SK-N-SH (cell line): ENCODE measurements at regions not wholly inside any gene's neighbourhood (a gene's known extent, or its start where the extent isn't known, plus 50 kb on each side); places are given as distances from the start of the nearest gene placed in this dataset.

Experiments used
- CTCF ChIA-PET: fragments of 300-600, 350-600 bp; formaldehyde crosslinking; extraction: SDS; loops from one replicate; lab custom pipeline; 2021; lab: Yijun Ruan, JAX
- POLR2A ChIA-PET: fragments of 350-600 bp; sonication (Branson Sonifier 250); formaldehyde crosslinking; extraction: SDS; loops from one replicate; lab custom pipeline; 2020; ENCODE audit warnings: antibody characterized with exemption, inconsistent platforms; lab: Yijun Ruan, JAX
- DNase-seq: peaks from one replicate; pipeline ENCODE4 v3.0.0; 2012
- H2AFZ ChIP-seq: fragments of 200-600 bp; sonication (generic); 2 replicates; pipeline ENCODE4 v1.8.1; 2016; ENCODE audit warnings: antibody characterized with exemption, mild to moderate bottlenecking, low read depth
- H3F3A ChIP-seq: fragments of 200-600 bp; sonication (generic); replicated peaks from 2 replicates; pipeline ENCODE3; 2016; ENCODE audit warnings: antibody characterized with exemption, mild to moderate bottlenecking; ENCODE audit not compliant: insufficient read depth
- H3K27ac ChIP-seq, 2 experiments: fragments of 200-500 bp in 1 of 2; fragments of 200-600 bp in 1 of 2; sonication (Bioruptor generic) in 1 of 2; sonication (generic), shearing (Covaris generic) in 1 of 2; 2 replicates each; pipeline versions ENCODE4 v1.5.1 to v1.6.1; 2014 to 2016; ENCODE audit warnings: low read depth in 2 of 2, inconsistent platforms in 1 of 2, low read length in 1 of 2, mild to moderate bottlenecking in 1 of 2, mixed read lengths in 1 of 2
- H3K27me3 ChIP-seq: fragments of 200-600 bp; sonication (generic), shearing (Covaris generic); 2 replicates; pipeline ENCODE4 v1.6.1; 2016; ENCODE audit warnings: mixed run types; ENCODE audit not compliant: insufficient read depth
- H3K36me3 ChIP-seq, 2 experiments: fragments of 200-500 bp in 1 of 2; fragments of 200-600 bp in 1 of 2; sonication (Bioruptor generic) in 1 of 2; sonication (generic) in 1 of 2; replicated peaks in 1 of 2; 2 replicates each; pipeline versions ENCODE3 to v1.5.1; 2014 to 2016; ENCODE audit warnings: low read length in 1 of 2, mild to moderate bottlenecking in 1 of 2; ENCODE audit not compliant: insufficient read depth in 2 of 2, control insufficient read depth in 1 of 2
- H3K4me1 ChIP-seq, 2 experiments: fragments of 200-500 bp in 1 of 2; fragments of 200-600 bp in 1 of 2; sonication (Bioruptor generic) in 1 of 2; sonication (generic), shearing (Covaris generic) in 1 of 2; 2 replicates each; pipeline versions ENCODE4 v1.5.1 to v1.6.1; 2014 to 2016; ENCODE audit warnings: low read depth in 1 of 2, low read length in 1 of 2, mixed run types in 1 of 2; ENCODE audit not compliant: insufficient read depth in 2 of 2, control insufficient read depth in 1 of 2
- H3K4me2 ChIP-seq: fragments of 200-600 bp; sonication (generic), shearing (Covaris generic); 2 replicates; pipeline ENCODE4 v1.6.1; 2017; ENCODE audit warnings: mixed run types
- H3K4me3 ChIP-seq, 2 experiments: fragments of 200-500 bp in 1 of 2; fragments of 200-600 bp in 1 of 2; sonication (Bioruptor generic) in 1 of 2; sonication (generic), shearing (Covaris generic) in 1 of 2; 2 replicates each; pipeline versions ENCODE4 v1.5.1 to v1.8.1; 2014 to 2016; ENCODE audit warnings: low read depth in 2 of 2, inconsistent platforms in 1 of 2, low read length in 1 of 2, mild to moderate bottlenecking in 1 of 2, mixed read lengths in 1 of 2, moderate library complexity in 1 of 2
- H3K79me2 ChIP-seq: fragments of 200-600 bp; sonication (generic); 2 replicates; pipeline ENCODE4 v1.8.1; 2017; ENCODE audit warnings: mild to moderate bottlenecking; ENCODE audit not compliant: insufficient read depth
- H3K9ac ChIP-seq: fragments of 200-600 bp; sonication (generic); 2 replicates; pipeline ENCODE4 v1.6.1; 2017; ENCODE audit warnings: mixed run types
- H3K9me2 ChIP-seq: fragments of 200-600 bp; sonication (generic); 2 replicates; pipeline ENCODE4 v1.6.1; 2017; ENCODE audit warnings: mixed run types
- H3K9me3 ChIP-seq: fragments of 200-600 bp; sonication (generic); 2 replicates; pipeline ENCODE4 v1.6.1; 2017; ENCODE audit warnings: mixed run types, mild to moderate bottlenecking, moderate library complexity
- H4K20me1 ChIP-seq: fragments of 200-600 bp; sonication (generic); 2 replicates; pipeline ENCODE4 v1.6.1; 2017; ENCODE audit warnings: mild to moderate bottlenecking, mixed run types; ENCODE audit not compliant: insufficient read depth
- CTCF ChIP-seq: fragments of 200-600 bp; sonication (generic); IDR thresholded peaks from 2 replicates; pipeline ENCODE4 v1.6.1; 2017; ENCODE audit warnings: antibody characterized with exemption, mild to moderate bottlenecking, moderate library complexity
- EP300 ChIP-seq, 2 experiments: IDR thresholded peaks; 2 replicates each; pipeline versions ENCODE4 v1.4.0 to v1.6.1; 2012; ENCODE audit warnings: borderline replicate concordance in 1 of 2, low read depth in 1 of 2, low read length in 1 of 2
- EZH2phosphoT487 ChIP-seq: fragments of 200-600 bp; sonication (generic); IDR thresholded peaks from 2 replicates; pipeline ENCODE4 v1.6.1; 2017; ENCODE audit warnings: low read depth, mixed run types, mild to moderate bottlenecking, antibody characterized with exemption, moderate library complexity, borderline replicate concordance
- FOSL2 ChIP-seq: IDR thresholded peaks from 2 replicates; pipeline ENCODE4 v1.4.0; 2012; ENCODE audit warnings: low read depth, mild to moderate bottlenecking, moderate library complexity, borderline replicate concordance
- FOXM1 ChIP-seq: IDR thresholded peaks from 2 replicates; pipeline ENCODE4 v1.4.0; 2012; ENCODE audit warnings: low read depth, mild to moderate bottlenecking
- GATA2 ChIP-seq: sonication (generic); formaldehyde crosslinking; IDR thresholded peaks from 2 replicates; pipeline ENCODE4 v1.5.0; 2020; ENCODE audit warnings: mild to moderate bottlenecking, missing genetic modification reagents
- POLR2AphosphoS5 ChIP-seq: IDR thresholded peaks from 2 replicates; pipeline ENCODE4 v1.6.1; 2012; ENCODE audit warnings: low read depth, low read length
- RAD21 ChIP-seq: IDR thresholded peaks from 2 replicates; pipeline ENCODE4 v1.6.1; 2012; ENCODE audit warnings: mild to moderate bottlenecking, low read length
- RXRA ChIP-seq: IDR thresholded peaks from 2 replicates; pipeline ENCODE4 v1.4.0; 2012; ENCODE audit warnings: low read depth, mild to moderate bottlenecking, borderline replicate concordance
- WGBS: methylation state at CpG from one replicate; pipeline ENCODE4 v1.1.6; 2017; ENCODE audit warnings: low lambda C conversion rate; 5-methylcytosine and 5-hydroxymethylcytosine counted together
- TF ChIP-seq, protein P1 (sequence below): IDR thresholded peaks from 2 replicates; pipeline ENCODE4 v1.4.0; 2012; ENCODE audit warnings: low read depth

- Histone ChIP-seq H3K4me3 (no peak overlapping the region), H3K9me2 (no peaks in the 10 kb centered on the region), H3K9ac (no peak overlapping the region), H2AFZ (no peak overlapping the region), H4K20me1 (no peaks in the 10 kb centered on the region), H3K36me3 (no peaks in the 10 kb centered on the region), H3K9me3 (peaks cover 5% of the 10 kb centered on the region; the same call in 1 of the 2 replicates), H3K4me1 (no peaks in the 10 kb centered on the region; a peak in 1 of 4 replicates)
- 55% methylated on average over 4 of the region's 4 CpGs for WGBS
- no peak for DNase-seq
- POLR2A ChIA-PET, result no interaction called here
- TF ChIP-seq FOSL2, result no peak
- no peak for TF ChIP-seq FOXM1
- no peak for TF ChIP-seq EZH2phosphoT487
- TF ChIP-seq POLR2AphosphoS5, result no peak
- TF ChIP-seq EP300 (IDR thresholded peaks at IDR 0.05; ENCODE audit: borderline replicate concordance in 1 of 2, low read depth in 1 of 2, low read length in 1 of 2), result no peak
- TF ChIP-seq, all 33 proteins: peak for 0
- no peaks in the 10 kb centered on the region for H3K27me3 ChIP-seq
- CTCF ChIA-PET, result no interaction called here
- H3K27ac ChIP-seq, result no peak overlapping the region
- H3K4me2 ChIP-seq, result no peak overlapping the region
- H3F3A ChIP-seq, result peaks cover 3% of the 10 kb centered on the region
- no peaks in the 10 kb centered on the region for H3K79me2 ChIP-seq
Observed at GRCh38 chr5:34541067-34541466, 115.1 kb upstream of the RAI14 start.

DNA sequence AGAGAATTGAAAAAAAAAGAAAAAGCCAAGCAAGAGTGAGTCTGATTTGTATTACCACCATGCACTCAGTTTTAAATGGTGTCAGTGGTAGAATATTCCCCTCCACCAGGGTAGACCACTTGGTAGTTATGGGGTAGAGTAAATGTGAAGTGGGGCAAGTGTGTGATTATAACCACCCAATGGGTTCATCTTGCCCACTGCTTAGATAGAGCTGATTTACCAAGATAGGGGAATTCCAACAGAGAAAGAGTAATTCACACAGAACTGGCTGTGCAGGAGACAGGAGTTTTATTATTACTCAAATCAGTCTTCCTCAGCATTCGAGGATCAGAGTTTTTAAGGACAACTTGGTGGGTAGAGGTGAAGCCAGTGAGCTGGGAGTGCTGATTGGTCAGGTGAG, 113.3 kb upstream of the RAI14 start:
- DNase-seq, result no peak
- no peak overlapping the region for H2AFZ ChIP-seq
- no peaks in the 10 kb centered on the region for H3K9me2 ChIP-seq
- H3K4me1 ChIP-seq, result no peaks in the 10 kb centered on the region; a peak in 1 of 4 replicates
- H3K4me2 ChIP-seq, result no peak overlapping the region
- H3K9me3 ChIP-seq, result peaks cover 5% of the 10 kb centered on the region; the same call in 1 of the 2 replicates
- H3K27ac ChIP-seq, result no peak overlapping the region
- no peaks in the 10 kb centered on the region for H3K36me3 ChIP-seq
- POLR2A ChIA-PET, result no interaction called here
- CTCF ChIA-PET, result interaction anchor here (0.6 to 1.9 kb wide), 2 partner anchors 355 to 1073 kb away, joined by 3 to 6 read pairs; no protein-coding TSS in a partner anchor
- H3K9ac ChIP-seq, result no peak overlapping the region
- no peaks in the 10 kb centered on the region for H4K20me1 ChIP-seq
- no peak for TF ChIP-seq POLR2AphosphoS5
- no peak for TF ChIP-seq GATA2
- TF ChIP-seq RXRA, result no peak
- no peak for TF ChIP-seq RAD21
- TF ChIP-seq, protein P1, sequence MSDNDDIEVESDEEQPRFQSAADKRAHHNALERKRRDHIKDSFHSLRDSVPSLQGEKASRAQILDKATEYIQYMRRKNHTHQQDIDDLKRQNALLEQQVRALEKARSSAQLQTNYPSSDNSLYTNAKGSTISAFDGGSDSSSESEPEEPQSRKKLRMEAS, result no peak
- TF ChIP-seq CTCF, result no peak
- no peaks in the 10 kb centered on the region for H3K27me3 ChIP-seq
- H3F3A ChIP-seq, result no peaks in the 10 kb centered on the region
- 10% methylated on average over 1 of the region's 1 CpG for WGBS
- H3K4me3 ChIP-seq, result no peak overlapping the region
- no peaks in the 10 kb centered on the region for H3K79me2 ChIP-seq
